ENCODE measurements at regions not wholly inside any gene's neighbourhood (a gene's known extent, or its start where the extent isn't known, plus 50 kb on each side); places are given as distances from the start of the nearest gene placed in this dataset.

GRCh38 chr1:221530791-221531190, 211.1 kb downstream of the DUSP10 start:
- TF ChIP-seq, protein P1, sequence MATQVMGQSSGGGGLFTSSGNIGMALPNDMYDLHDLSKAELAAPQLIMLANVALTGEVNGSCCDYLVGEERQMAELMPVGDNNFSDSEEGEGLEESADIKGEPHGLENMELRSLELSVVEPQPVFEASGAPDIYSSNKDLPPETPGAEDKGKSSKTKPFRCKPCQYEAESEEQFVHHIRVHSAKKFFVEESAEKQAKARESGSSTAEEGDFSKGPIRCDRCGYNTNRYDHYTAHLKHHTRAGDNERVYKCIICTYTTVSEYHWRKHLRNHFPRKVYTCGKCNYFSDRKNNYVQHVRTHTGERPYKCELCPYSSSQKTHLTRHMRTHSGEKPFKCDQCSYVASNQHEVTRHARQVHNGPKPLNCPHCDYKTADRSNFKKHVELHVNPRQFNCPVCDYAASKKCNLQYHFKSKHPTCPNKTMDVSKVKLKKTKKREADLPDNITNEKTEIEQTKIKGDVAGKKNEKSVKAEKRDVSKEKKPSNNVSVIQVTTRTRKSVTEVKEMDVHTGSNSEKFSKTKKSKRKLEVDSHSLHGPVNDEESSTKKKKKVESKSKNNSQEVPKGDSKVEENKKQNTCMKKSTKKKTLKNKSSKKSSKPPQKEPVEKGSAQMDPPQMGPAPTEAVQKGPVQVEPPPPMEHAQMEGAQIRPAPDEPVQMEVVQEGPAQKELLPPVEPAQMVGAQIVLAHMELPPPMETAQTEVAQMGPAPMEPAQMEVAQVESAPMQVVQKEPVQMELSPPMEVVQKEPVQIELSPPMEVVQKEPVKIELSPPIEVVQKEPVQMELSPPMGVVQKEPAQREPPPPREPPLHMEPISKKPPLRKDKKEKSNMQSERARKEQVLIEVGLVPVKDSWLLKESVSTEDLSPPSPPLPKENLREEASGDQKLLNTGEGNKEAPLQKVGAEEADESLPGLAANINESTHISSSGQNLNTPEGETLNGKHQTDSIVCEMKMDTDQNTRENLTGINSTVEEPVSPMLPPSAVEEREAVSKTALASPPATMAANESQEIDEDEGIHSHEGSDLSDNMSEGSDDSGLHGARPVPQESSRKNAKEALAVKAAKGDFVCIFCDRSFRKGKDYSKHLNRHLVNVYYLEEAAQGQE (IDR thresholded peaks at IDR 0.05; ENCODE audit: insufficient replicate concordance, low read depth), result no peak
- TF ChIP-seq SPI1 (IDR thresholded peaks at IDR 0.05; ENCODE audit: borderline replicate concordance, low read depth) (no peak), POLR2AphosphoS5 (IDR thresholded peaks at IDR 0.05; ENCODE audit: low read depth) (no peak), GABPA (IDR thresholded peaks at IDR 0.05; ENCODE audit: low read depth) (no peak)
- TF ChIP-seq, protein P2, sequence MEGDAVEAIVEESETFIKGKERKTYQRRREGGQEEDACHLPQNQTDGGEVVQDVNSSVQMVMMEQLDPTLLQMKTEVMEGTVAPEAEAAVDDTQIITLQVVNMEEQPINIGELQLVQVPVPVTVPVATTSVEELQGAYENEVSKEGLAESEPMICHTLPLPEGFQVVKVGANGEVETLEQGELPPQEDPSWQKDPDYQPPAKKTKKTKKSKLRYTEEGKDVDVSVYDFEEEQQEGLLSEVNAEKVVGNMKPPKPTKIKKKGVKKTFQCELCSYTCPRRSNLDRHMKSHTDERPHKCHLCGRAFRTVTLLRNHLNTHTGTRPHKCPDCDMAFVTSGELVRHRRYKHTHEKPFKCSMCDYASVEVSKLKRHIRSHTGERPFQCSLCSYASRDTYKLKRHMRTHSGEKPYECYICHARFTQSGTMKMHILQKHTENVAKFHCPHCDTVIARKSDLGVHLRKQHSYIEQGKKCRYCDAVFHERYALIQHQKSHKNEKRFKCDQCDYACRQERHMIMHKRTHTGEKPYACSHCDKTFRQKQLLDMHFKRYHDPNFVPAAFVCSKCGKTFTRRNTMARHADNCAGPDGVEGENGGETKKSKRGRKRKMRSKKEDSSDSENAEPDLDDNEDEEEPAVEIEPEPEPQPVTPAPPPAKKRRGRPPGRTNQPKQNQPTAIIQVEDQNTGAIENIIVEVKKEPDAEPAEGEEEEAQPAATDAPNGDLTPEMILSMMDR (IDR thresholded peaks at IDR 0.05; ENCODE audit: insufficient read depth, low read length), result no peak
- H3K27me3 ChIP-seq (ENCODE audit: insufficient read depth, poor library complexity, severe bottlenecking), result no peaks in the 10 kb centered on the region
- DNase-seq (ENCODE audit: low read depth in 1 of 2, low spot score in 1 of 2), result no peak

GRCh38 chr1:221532071-221532773, 209.7 kb downstream of the DUSP10 start:
- Histone ChIP-seq H3K27ac (replicated peaks) (no peak overlapping the region), H3K4me3 (replicated peaks; ENCODE audit: insufficient read depth, low read length) (no peak overlapping the region), H3K27me3 (ENCODE audit: insufficient read depth, poor library complexity, severe bottlenecking) (no peaks in the 10 kb centered on the region)
- no peak for DNase-seq (ENCODE audit: low read depth in 1 of 2, low spot score in 1 of 2)
- TF ChIP-seq POLR2AphosphoS5 (IDR thresholded peaks at IDR 0.05; ENCODE audit: low read depth) (no peak), SPI1 (IDR thresholded peaks at IDR 0.05; ENCODE audit: borderline replicate concordance, low read depth) (no peak), GABPA (IDR thresholded peaks at IDR 0.05; ENCODE audit: low read depth) (no peak)
- TF ChIP-seq, protein P1 (IDR thresholded peaks at IDR 0.05; ENCODE audit: insufficient replicate concordance, low read depth), result no peak
- TF ChIP-seq, protein P2 (IDR thresholded peaks at IDR 0.05; ENCODE audit: insufficient read depth, low read length), result no peak

More at GRCh38 chr1:221530791-221531190, 211.1 kb downstream of the DUSP10 start:
- H3K4me3 ChIP-seq (replicated peaks; ENCODE audit: insufficient read depth, low read length), result no peak overlapping the region
- H3K27ac ChIP-seq (replicated peaks), result no peak overlapping the region

DNA sequence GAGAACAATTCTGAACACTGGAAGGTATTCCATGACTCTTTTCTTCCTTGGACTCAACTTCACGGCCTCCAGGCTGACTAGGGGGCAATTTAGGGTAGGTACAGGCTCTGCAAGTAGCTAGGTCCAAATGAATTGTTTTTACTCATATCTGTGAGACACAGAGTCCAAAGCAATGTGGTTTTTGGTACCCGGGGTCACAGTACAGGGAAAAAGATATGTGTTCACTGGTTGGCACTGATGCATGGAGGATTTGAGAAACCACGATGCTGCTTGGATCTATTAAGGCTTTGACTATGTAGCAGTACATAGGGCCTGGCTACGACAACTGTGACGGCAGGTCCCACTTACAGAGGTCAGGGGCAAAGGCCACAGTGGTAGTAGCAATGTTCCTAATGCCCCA, 200.6 kb downstream of the DUSP10 start:
- no peak overlapping the region for H3K4me3 ChIP-seq (replicated peaks; ENCODE audit: insufficient read depth, low read length)
- no peak for DNase-seq (ENCODE audit: low read depth in 1 of 2, low spot score in 1 of 2)
- H3K27ac ChIP-seq (replicated peaks), result no peak overlapping the region
- TF ChIP-seq SPI1 (IDR thresholded peaks at IDR 0.05; ENCODE audit: borderline replicate concordance, low read depth) (no peak), GABPA (IDR thresholded peaks at IDR 0.05; ENCODE audit: low read depth) (no peak), POLR2AphosphoS5 (IDR thresholded peaks at IDR 0.05; ENCODE audit: low read depth) (no peak)
- TF ChIP-seq, protein P1 (IDR thresholded peaks at IDR 0.05; ENCODE audit: insufficient replicate concordance, low read depth), result no peak
- TF ChIP-seq, protein P2 (IDR thresholded peaks at IDR 0.05; ENCODE audit: insufficient read depth, low read length), result no peak
- H3K27me3 ChIP-seq (ENCODE audit: insufficient read depth, poor library complexity, severe bottlenecking), result no peaks in the 10 kb centered on the region
